ENCODE measurements at regions not wholly inside any gene's neighbourhood (a gene's known extent, or its start where the extent isn't known, plus 50 kb on each side); places are given as distances from the start of the nearest gene placed in this dataset.

GRCh38 chr1:189021577-189021976, 1456.1 kb downstream of the BRINP3 start:
- WGBS (ENCODE audit: extremely low coverage, insufficient coverage, insufficient read length), result no CpG with 5 or more reads among the region's 5 CpGs
- Histone ChIP-seq H2BK5ac (ENCODE audit: low read depth, low read length, poor library complexity) (no peak overlapping the region), H3K4me2 (ENCODE audit: low read length) (no peak overlapping the region), H2AK5ac (ENCODE audit: low read length) (no peak overlapping the region), H3K4ac (ENCODE audit: low read depth, low read length) (no peak overlapping the region), H3K27me3 (ENCODE audit: insufficient read depth, low read length) (no peaks in the 10 kb centered on the region), H2BK120ac (ENCODE audit: insufficient read depth, low read length, poor library complexity) (no peak overlapping the region), H3K4me1 (ENCODE audit: control insufficient read depth in 1 of 2, insufficient read depth in 2 of 2, low read length in 2 of 2) (no peaks in the 10 kb centered on the region), H4K91ac (ENCODE audit: low read depth, low read length) (no peak overlapping the region), H3K23ac (ENCODE audit: low read length) (no peak overlapping the region), H3K79me1 (ENCODE audit: low read length) (no peaks in the 10 kb centered on the region), H3K4me3 (ENCODE audit: low read depth, low read length) (no peak overlapping the region), H3K36me3 (ENCODE audit: control insufficient read depth in 1 of 2, insufficient read depth in 2 of 2, low read length in 2 of 2) (no peaks in the 10 kb centered on the region), H3K27ac (ENCODE audit: low read depth, low read length) (no peak overlapping the region), H3K18ac (ENCODE audit: low read length) (no peak overlapping the region), H3K14ac (ENCODE audit: low read length) (no peak overlapping the region), H2AFZ (ENCODE audit: insufficient read depth, low read length, poor library complexity) (no peak overlapping the region), H4K8ac (ENCODE audit: low read depth, low read length) (no peak overlapping the region), H4K12ac (ENCODE audit: low read depth, low read length) (no peak overlapping the region), H3K9ac (ENCODE audit: low read length) (no peak overlapping the region), H2BK12ac (ENCODE audit: low read length) (no peak overlapping the region), H3K79me2 (ENCODE audit: control insufficient read depth, insufficient read depth, low read length, poor library complexity) (no peaks in the 10 kb centered on the region), H3K9me3 (ENCODE audit: insufficient read depth, low read depth, low read length) (no peaks in the 10 kb centered on the region)
- DNase-seq, result peak in 1 of 2 donors; percentile 4

- H3K4me1 ChIP-seq (ENCODE audit: control insufficient read depth in 1 of 2, insufficient read depth in 2 of 2, low read length in 2 of 2), result no peaks in the 10 kb centered on the region
- H3K14ac ChIP-seq (ENCODE audit: low read length), result no peak overlapping the region
- no peaks in the 10 kb centered on the region for H3K27me3 ChIP-seq (ENCODE audit: insufficient read depth, low read length)
- no peak overlapping the region for H2AFZ ChIP-seq (ENCODE audit: insufficient read depth, low read length, poor library complexity)
- no peaks in the 10 kb centered on the region for H3K79me1 ChIP-seq (ENCODE audit: low read length)
- H3K18ac ChIP-seq (ENCODE audit: low read length), result no peak overlapping the region
- H3K4ac ChIP-seq (ENCODE audit: low read depth, low read length), result no peak overlapping the region
- no peak overlapping the region for H3K27ac ChIP-seq (ENCODE audit: low read depth, low read length)
- H3K23ac ChIP-seq (ENCODE audit: low read length), result no peak overlapping the region
- H4K91ac ChIP-seq (ENCODE audit: low read depth, low read length), result no peak overlapping the region
- H4K12ac ChIP-seq (ENCODE audit: low read depth, low read length), result no peak overlapping the region
- no peak overlapping the region for H4K8ac ChIP-seq (ENCODE audit: low read depth, low read length)
- H3K9me3 ChIP-seq (ENCODE audit: insufficient read depth, low read depth, low read length), result no peaks in the 10 kb centered on the region
- no peaks in the 10 kb centered on the region for H3K36me3 ChIP-seq (ENCODE audit: control insufficient read depth in 1 of 2, insufficient read depth in 2 of 2, low read length in 2 of 2)
- WGBS (ENCODE audit: extremely low coverage, insufficient coverage, insufficient read length), result no CpG with 5 or more reads among the region's 4 CpGs
- H2BK12ac ChIP-seq (ENCODE audit: low read length), result no peak overlapping the region
- H2AK5ac ChIP-seq (ENCODE audit: low read length), result no peak overlapping the region
- H3K79me2 ChIP-seq (ENCODE audit: control insufficient read depth, insufficient read depth, low read length, poor library complexity), result no peaks in the 10 kb centered on the region
- H2BK120ac ChIP-seq (ENCODE audit: insufficient read depth, low read length, poor library complexity), result no peak overlapping the region
- H3K4me3 ChIP-seq (ENCODE audit: low read depth, low read length), result no peak overlapping the region
- H3K9ac ChIP-seq (ENCODE audit: low read length), result no peak overlapping the region
- no peak overlapping the region for H2BK5ac ChIP-seq (ENCODE audit: low read depth, low read length, poor library complexity)
- no peak overlapping the region for H3K4me2 ChIP-seq (ENCODE audit: low read length)
- DNase-seq, result no peak
These were observed 1455.6 kb downstream of the BRINP3 start for GRCh38 chr1:189022015-189022414.

DNA sequence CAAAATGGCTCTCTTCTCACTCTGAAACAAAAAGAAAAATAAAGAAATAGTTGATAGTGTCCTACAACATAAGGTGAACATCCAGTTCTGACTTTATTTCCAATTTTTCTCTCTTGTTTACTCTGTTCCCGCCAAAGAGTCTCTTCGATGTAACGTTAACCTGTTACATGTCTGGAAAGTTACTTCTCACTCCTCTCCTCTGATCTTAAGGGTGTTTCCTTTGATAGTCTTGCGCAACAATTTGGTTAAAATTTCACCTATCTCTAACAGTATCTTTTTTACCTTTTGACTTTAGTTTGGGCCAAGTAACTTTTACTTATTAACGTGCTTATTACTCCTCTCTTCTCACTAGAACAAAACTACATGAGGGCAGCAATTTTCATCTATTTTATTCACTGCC, 1450.2 kb downstream of the BRINP3 start:
- Histone ChIP-seq H3K14ac (ENCODE audit: low read length) (no peak overlapping the region), H3K27me3 (ENCODE audit: insufficient read depth, low read length) (no peaks in the 10 kb centered on the region), H3K9me3 (ENCODE audit: insufficient read depth, low read depth, low read length) (no peaks in the 10 kb centered on the region), H2AFZ (ENCODE audit: insufficient read depth, low read length, poor library complexity) (no peak overlapping the region), H3K4me1 (ENCODE audit: control insufficient read depth in 1 of 2, insufficient read depth in 2 of 2, low read length in 2 of 2) (no peaks in the 10 kb centered on the region), H3K9ac (ENCODE audit: low read length) (no peak overlapping the region), H4K8ac (ENCODE audit: low read depth, low read length) (no peak overlapping the region), H3K36me3 (ENCODE audit: control insufficient read depth in 1 of 2, insufficient read depth in 2 of 2, low read length in 2 of 2) (no peaks in the 10 kb centered on the region), H3K18ac (ENCODE audit: low read length) (no peak overlapping the region), H2AK5ac (ENCODE audit: low read length) (no peak overlapping the region), H3K79me2 (ENCODE audit: control insufficient read depth, insufficient read depth, low read length, poor library complexity) (no peaks in the 10 kb centered on the region), H3K4me2 (ENCODE audit: low read length) (no peak overlapping the region), H3K4me3 (ENCODE audit: low read depth, low read length) (no peak overlapping the region), H2BK5ac (ENCODE audit: low read depth, low read length, poor library complexity) (no peak overlapping the region), H3K4ac (ENCODE audit: low read depth, low read length) (no peak overlapping the region), H4K12ac (ENCODE audit: low read depth, low read length) (no peak overlapping the region), H4K91ac (ENCODE audit: low read depth, low read length) (no peak overlapping the region), H3K79me1 (ENCODE audit: low read length) (no peaks in the 10 kb centered on the region), H3K27ac (ENCODE audit: low read depth, low read length) (no peak overlapping the region), H2BK12ac (ENCODE audit: low read length) (no peak overlapping the region), H2BK120ac (ENCODE audit: insufficient read depth, low read length, poor library complexity) (no peak overlapping the region), H3K23ac (ENCODE audit: low read length) (no peak overlapping the region)
- DNase-seq, result no peak
- no CpG with 5 or more reads among the region's 5 CpGs for WGBS (ENCODE audit: extremely low coverage, insufficient coverage, insufficient read length)

GRCh38 chr1:189033169-189033568, 1444.5 kb downstream of the BRINP3 start:
- no peak overlapping the region for H3K27ac ChIP-seq (ENCODE audit: low read depth, low read length)
- no peak overlapping the region for H3K14ac ChIP-seq (ENCODE audit: low read length)
- no peaks in the 10 kb centered on the region for H3K79me2 ChIP-seq (ENCODE audit: control insufficient read depth, insufficient read depth, low read length, poor library complexity)
- H2BK12ac ChIP-seq (ENCODE audit: low read length), result no peak overlapping the region
- H3K27me3 ChIP-seq (ENCODE audit: insufficient read depth, low read length), result no peaks in the 10 kb centered on the region
- no peak overlapping the region for H2AFZ ChIP-seq (ENCODE audit: insufficient read depth, low read length, poor library complexity)
- H3K9me3 ChIP-seq (ENCODE audit: insufficient read depth, low read depth, low read length), result no peaks in the 10 kb centered on the region
- no peak overlapping the region for H4K8ac ChIP-seq (ENCODE audit: low read depth, low read length)
- no peak for DNase-seq
- no peak overlapping the region for H2BK5ac ChIP-seq (ENCODE audit: low read depth, low read length, poor library complexity)
- no peak overlapping the region for H4K12ac ChIP-seq (ENCODE audit: low read depth, low read length)
- no peak overlapping the region for H3K18ac ChIP-seq (ENCODE audit: low read length)
- no peak overlapping the region for H3K4me3 ChIP-seq (ENCODE audit: low read depth, low read length)
- H3K4ac ChIP-seq (ENCODE audit: low read depth, low read length), result no peak overlapping the region
- H3K4me2 ChIP-seq (ENCODE audit: low read length), result no peak overlapping the region
- no peaks in the 10 kb centered on the region for H3K4me1 ChIP-seq (ENCODE audit: control insufficient read depth in 1 of 2, insufficient read depth in 2 of 2, low read length in 2 of 2)
- no peaks in the 10 kb centered on the region for H3K36me3 ChIP-seq (ENCODE audit: control insufficient read depth in 1 of 2, insufficient read depth in 2 of 2, low read length in 2 of 2)
- no peak overlapping the region for H3K9ac ChIP-seq (ENCODE audit: low read length)
- no peak overlapping the region for H2BK120ac ChIP-seq (ENCODE audit: insufficient read depth, low read length, poor library complexity)
- no peak overlapping the region for H4K91ac ChIP-seq (ENCODE audit: low read depth, low read length)
- H3K79me1 ChIP-seq (ENCODE audit: low read length), result no peaks in the 10 kb centered on the region
- no peak overlapping the region for H3K23ac ChIP-seq (ENCODE audit: low read length)
- H2AK5ac ChIP-seq (ENCODE audit: low read length), result no peak overlapping the region

All from trophoblast cell (in vitro differentiated cells and primary cell).